ENCODE measurements at regions not wholly inside any gene's neighbourhood (a gene's known extent, or its start where the extent isn't known, plus 50 kb on each side); places are given as distances from the start of the nearest gene placed in this dataset.

DNA sequence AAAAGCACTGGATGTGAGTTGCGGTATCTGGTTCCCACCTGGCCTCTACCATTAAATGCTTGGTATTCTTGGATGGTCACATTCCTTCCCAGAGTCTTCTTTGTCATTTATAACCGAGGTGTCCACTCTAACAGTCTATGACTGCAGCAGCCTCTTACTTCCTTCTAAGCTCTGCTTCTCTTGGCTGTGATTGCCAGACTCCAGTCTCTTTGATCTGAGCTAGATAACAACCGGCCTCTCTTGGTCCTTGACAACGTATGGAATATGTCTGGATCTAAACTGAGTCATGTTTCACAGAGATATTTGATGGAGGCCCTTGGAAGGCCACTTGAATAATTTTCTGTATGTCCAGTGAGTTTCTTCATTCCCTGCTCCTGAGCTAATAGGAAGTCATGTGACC is 141.6 kb upstream of the TENM4 start:
- H3K9ac ChIP-seq (ENCODE audit: low read depth, low read length), result no peak overlapping the region
- no peaks in the 10 kb centered on the region for H3K9me1 ChIP-seq (ENCODE audit: insufficient read depth, low read length)
- no peak overlapping the region for H4K8ac ChIP-seq (ENCODE audit: low read depth in 2 of 2, low read length in 2 of 2)
- no peak overlapping the region for H2BK5ac ChIP-seq (ENCODE audit: low read depth, low read length, poor library complexity, severe bottlenecking)
- ChIA-PET CTCF (no interaction called here), POLR2A (ENCODE audit: unreplicated experiment) (no interaction called here)
- no peak overlapping the region for H3K27ac ChIP-seq (ENCODE audit: insufficient read depth, low read length)
- intact Hi-C loops (cut with micrococcal nuclease), result no loop called here
- no peak overlapping the region for H2AK5ac ChIP-seq (ENCODE audit: low read depth, low read length)
- no peak overlapping the region for H3K23ac ChIP-seq (ENCODE audit: low read depth, low read length)
- ATAC-seq (ENCODE audit: low read depth) (no peak), DNase-seq (no peak)
- TF ChIP-seq NFE2L2 (IDR thresholded peaks at IDR 0.05; ENCODE audit: low read depth, low read length), result no peak
- TF ChIP-seq MXI1 (IDR thresholded peaks at IDR 0.05; ENCODE audit: borderline replicate concordance, low read depth, low read length), result no peak
- no peak for TF ChIP-seq RCOR1 (IDR thresholded peaks at IDR 0.05; ENCODE audit: insufficient replicate concordance, low read length)
- TF ChIP-seq, protein P1, sequence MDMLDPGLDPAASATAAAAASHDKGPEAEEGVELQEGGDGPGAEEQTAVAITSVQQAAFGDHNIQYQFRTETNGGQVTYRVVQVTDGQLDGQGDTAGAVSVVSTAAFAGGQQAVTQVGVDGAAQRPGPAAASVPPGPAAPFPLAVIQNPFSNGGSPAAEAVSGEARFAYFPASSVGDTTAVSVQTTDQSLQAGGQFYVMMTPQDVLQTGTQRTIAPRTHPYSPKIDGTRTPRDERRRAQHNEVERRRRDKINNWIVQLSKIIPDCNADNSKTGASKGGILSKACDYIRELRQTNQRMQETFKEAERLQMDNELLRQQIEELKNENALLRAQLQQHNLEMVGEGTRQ (IDR thresholded peaks at IDR 0.05; ENCODE audit: low read depth, low read length), result no peak
- TF ChIP-seq FOS (IDR thresholded peaks at IDR 0.05; ENCODE audit: low read depth, low read length), result no peak
- TF ChIP-seq RAD21 (IDR thresholded peaks at IDR 0.05; ENCODE audit: low read length), result no peak
- TF ChIP-seq MAFK (IDR thresholded peaks at IDR 0.05; ENCODE audit: low read depth, low read length), result no peak
- no peak for TF ChIP-seq POLR2A (IDR thresholded peaks at IDR 0.05; ENCODE audit: low read depth, low read length)
- TF ChIP-seq CHD1 (IDR thresholded peaks at IDR 0.05; ENCODE audit: low read depth, low read length), result no peak
- TF ChIP-seq, protein P2, sequence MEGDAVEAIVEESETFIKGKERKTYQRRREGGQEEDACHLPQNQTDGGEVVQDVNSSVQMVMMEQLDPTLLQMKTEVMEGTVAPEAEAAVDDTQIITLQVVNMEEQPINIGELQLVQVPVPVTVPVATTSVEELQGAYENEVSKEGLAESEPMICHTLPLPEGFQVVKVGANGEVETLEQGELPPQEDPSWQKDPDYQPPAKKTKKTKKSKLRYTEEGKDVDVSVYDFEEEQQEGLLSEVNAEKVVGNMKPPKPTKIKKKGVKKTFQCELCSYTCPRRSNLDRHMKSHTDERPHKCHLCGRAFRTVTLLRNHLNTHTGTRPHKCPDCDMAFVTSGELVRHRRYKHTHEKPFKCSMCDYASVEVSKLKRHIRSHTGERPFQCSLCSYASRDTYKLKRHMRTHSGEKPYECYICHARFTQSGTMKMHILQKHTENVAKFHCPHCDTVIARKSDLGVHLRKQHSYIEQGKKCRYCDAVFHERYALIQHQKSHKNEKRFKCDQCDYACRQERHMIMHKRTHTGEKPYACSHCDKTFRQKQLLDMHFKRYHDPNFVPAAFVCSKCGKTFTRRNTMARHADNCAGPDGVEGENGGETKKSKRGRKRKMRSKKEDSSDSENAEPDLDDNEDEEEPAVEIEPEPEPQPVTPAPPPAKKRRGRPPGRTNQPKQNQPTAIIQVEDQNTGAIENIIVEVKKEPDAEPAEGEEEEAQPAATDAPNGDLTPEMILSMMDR (conservative IDR thresholded peaks at IDR 0.05; ENCODE audit: low read depth, low read length), result no peak
- TF ChIP-seq SMC3 (IDR thresholded peaks at IDR 0.05; ENCODE audit: low read depth, low read length), result no peak
- no peak for TF ChIP-seq CEBPB (IDR thresholded peaks at IDR 0.05; ENCODE audit: low read depth, low read length)
- TF ChIP-seq, protein P3, sequence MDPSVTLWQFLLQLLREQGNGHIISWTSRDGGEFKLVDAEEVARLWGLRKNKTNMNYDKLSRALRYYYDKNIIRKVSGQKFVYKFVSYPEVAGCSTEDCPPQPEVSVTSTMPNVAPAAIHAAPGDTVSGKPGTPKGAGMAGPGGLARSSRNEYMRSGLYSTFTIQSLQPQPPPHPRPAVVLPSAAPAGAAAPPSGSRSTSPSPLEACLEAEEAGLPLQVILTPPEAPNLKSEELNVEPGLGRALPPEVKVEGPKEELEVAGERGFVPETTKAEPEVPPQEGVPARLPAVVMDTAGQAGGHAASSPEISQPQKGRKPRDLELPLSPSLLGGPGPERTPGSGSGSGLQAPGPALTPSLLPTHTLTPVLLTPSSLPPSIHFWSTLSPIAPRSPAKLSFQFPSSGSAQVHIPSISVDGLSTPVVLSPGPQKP (IDR thresholded peaks at IDR 0.05; ENCODE audit: borderline replicate concordance, low read depth, low read length), result no peak
- no peak for TF ChIP-seq BHLHE40 (IDR thresholded peaks at IDR 0.05; ENCODE audit: low read depth, low read length)
- no peak for TF ChIP-seq RFX5 (IDR thresholded peaks at IDR 0.05; ENCODE audit: low read depth, low read length)
- H3K18ac ChIP-seq (ENCODE audit: low read depth, low read length), result no peak overlapping the region
- dilution Hi-C loops (cut with HindIII; ENCODE audit: low sequenced_read_pairs, unreplicated experiment), result no loop called here
- no TSS peak for BruUV-seq (replicated peaks)
- H3K4me3 ChIP-seq (ENCODE audit: insufficient read depth, low read depth, low read length), result no peak overlapping the region
- H3K4me1 ChIP-seq (ENCODE audit: control insufficient read depth, insufficient read depth, low read length), result no peaks in the 10 kb centered on the region
- H3K4ac ChIP-seq (ENCODE audit: low read depth, low read length), result no peak overlapping the region
- H3K4me2 ChIP-seq (ENCODE audit: low read depth, low read length), result no peak overlapping the region
- H2BK20ac ChIP-seq (ENCODE audit: low read depth, low read length), result no peak overlapping the region
- no peak overlapping the region for H2BK15ac ChIP-seq (ENCODE audit: low read depth, low read length)
- no peaks in the 10 kb centered on the region for H3K36me3 ChIP-seq (ENCODE audit: control insufficient read depth, insufficient read depth, low read length)
- no peak overlapping the region for H3K56ac ChIP-seq (ENCODE audit: extremely low read depth, insufficient read depth, low read length)
- no peaks in the 10 kb centered on the region for H3K9me3 ChIP-seq (ENCODE audit: control insufficient read depth, insufficient read depth, low read length)
- 86% methylated on average over 1 of the region's 4 CpGs; no CpG with 5 or more reads in 1 of the 2 experiments for WGBS, 2 experiments (ENCODE audit: extremely low coverage in 2 of 2, insufficient read length in 1 of 2)
- no peaks in the 10 kb centered on the region for H4K20me1 ChIP-seq (ENCODE audit: insufficient read depth, low read length)
- no peak overlapping the region for H2AK9ac ChIP-seq (replicated peaks; ENCODE audit: low read depth, low read length, poor library complexity)
- H4K5ac ChIP-seq (ENCODE audit: low read depth, low read length), result no peak overlapping the region
- in situ Hi-C loops (cut with MboI; ENCODE audit: low sequenced_read_pairs), result no loop called here
- H4K91ac ChIP-seq (ENCODE audit: insufficient read depth, low read depth, low read length), result no peak overlapping the region
- no peak overlapping the region for H2BK120ac ChIP-seq (ENCODE audit: low read depth, low read length)
- no peaks in the 10 kb centered on the region for H3K79me1 ChIP-seq (ENCODE audit: low read depth in 1 of 2, low read length in 2 of 2)
- H2AFZ ChIP-seq (replicated peaks; ENCODE audit: low read length, poor library complexity), result no peak overlapping the region
- H3K14ac ChIP-seq (replicated peaks; ENCODE audit: low read depth, low read length), result no peak overlapping the region
- no peaks in the 10 kb centered on the region for H3K27me3 ChIP-seq (ENCODE audit: control insufficient read depth, insufficient read depth, low read length)
